HG03159 (cell line): ENCODE measurements at regions not wholly inside any gene's neighbourhood (a gene's known extent, or its start where the extent isn't known, plus 50 kb on each side); places are given as distances from the start of the nearest gene placed in this dataset.

Experiments used
- ATAC-seq: cut with Tn5 transposase; IDR thresholded peaks from one replicate; pipeline ENCODE4 v1.9.1; 2021; ENCODE audit warnings: mild to moderate bottlenecking, moderate library complexity; ENCODE audit not compliant: unreplicated experiment

GRCh38 chr1:69203166-69203565 is 364.6 kb upstream of the LRRC7 start:
- no peak for ATAC-seq

- no peak for ATAC-seq
These were observed 354.1 kb upstream of the LRRC7 start for GRCh38 chr1:69213644-69214043.

- ATAC-seq = no peak
These were observed 351.8 kb upstream of the LRRC7 start for GRCh38 chr1:69215883-69216282.

GRCh38 chr1:69220672-69221071 is 347.1 kb upstream of the LRRC7 start:
- no peak for ATAC-seq

GRCh38 chr1:69221524-69221923 is 346.2 kb upstream of the LRRC7 start:
- ATAC-seq = no peak

GRCh38 chr1:69223156-69223555 is 344.6 kb upstream of the LRRC7 start:
- ATAC-seq = no peak

GRCh38 chr1:69228501-69228900 is 339.2 kb upstream of the LRRC7 start:
- ATAC-seq = no peak

- ATAC-seq = no peak
These were observed 337.5 kb upstream of the LRRC7 start for GRCh38 chr1:69230208-69230607.

GRCh38 chr1:69233463-69233862 is 334.3 kb upstream of the LRRC7 start:
- ATAC-seq = no peak

GRCh38 chr1:69244211-69244610 is 323.5 kb upstream of the LRRC7 start:
- no peak for ATAC-seq

- no peak for ATAC-seq
These were observed 321.6 kb upstream of the LRRC7 start for GRCh38 chr1:69246109-69246508.

GRCh38 chr1:69246710-69247109 is 321.0 kb upstream of the LRRC7 start:
- ATAC-seq = no peak

- ATAC-seq = no peak
These were observed 315.0 kb upstream of the LRRC7 start for GRCh38 chr1:69252696-69253095.

- ATAC-seq = no peak
These were observed 311.7 kb upstream of the LRRC7 start for GRCh38 chr1:69256036-69256435.

- ATAC-seq = no peak
These were observed 308.9 kb upstream of the LRRC7 start for GRCh38 chr1:69258842-69259241.

GRCh38 chr1:69263921-69264391 is 303.8 kb upstream of the LRRC7 start:
- no peak for ATAC-seq

- no peak for ATAC-seq
These were observed 298.2 kb upstream of the LRRC7 start for GRCh38 chr1:69269491-69269890.

GRCh38 chr1:69271587-69272125 is 296.1 kb upstream of the LRRC7 start:
- ATAC-seq = no peak

- ATAC-seq = no peak
These were observed 295.0 kb upstream of the LRRC7 start for GRCh38 chr1:69272684-69273083.

GRCh38 chr1:69278923-69279322 is 288.8 kb upstream of the LRRC7 start:
- ATAC-seq = no peak

GRCh38 chr1:69283516-69283915 is 284.2 kb upstream of the LRRC7 start:
- ATAC-seq = no peak

- no peak for ATAC-seq
These were observed 283.2 kb upstream of the LRRC7 start for GRCh38 chr1:69284508-69284907.

- ATAC-seq = no peak
These were observed 279.3 kb upstream of the LRRC7 start for GRCh38 chr1:69288416-69288815.
